ENCODE measurements at regions not wholly inside any gene's neighbourhood (a gene's known extent, or its start where the extent isn't known, plus 50 kb on each side); places are given as distances from the start of the nearest gene placed in this dataset.

DNA sequence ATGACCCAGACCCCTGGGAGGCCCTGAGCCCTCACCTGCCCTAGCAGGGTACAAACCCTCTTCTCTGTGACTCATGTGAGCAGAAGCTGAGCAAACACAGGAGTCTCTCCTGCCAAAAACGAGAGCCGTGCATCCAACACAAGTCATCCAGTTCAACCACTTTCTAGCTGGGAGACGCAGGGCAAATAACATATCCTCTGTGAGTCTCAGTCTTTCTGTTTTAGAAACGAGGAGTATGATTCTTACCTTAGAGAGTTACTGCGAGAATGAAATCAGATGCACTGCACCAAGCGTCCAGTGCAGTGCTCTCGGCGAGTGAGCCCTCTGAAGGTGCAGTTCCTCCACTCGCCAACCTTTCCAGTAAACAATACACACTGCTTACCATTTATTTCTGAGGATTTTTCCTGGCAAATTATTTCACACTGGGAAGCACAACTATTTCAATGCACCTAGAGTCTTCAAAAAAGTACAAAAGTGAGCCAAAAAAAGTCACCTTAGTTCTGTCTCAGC, 331.8 kb upstream of the MYT1L start:
- Mint-ChIP-seq H3K27ac (no peak overlapping the region), H3K4me3 (no peak overlapping the region), H3K9me3 (peaks cover 8% of the 10 kb centered on the region), H3K36me3 (ENCODE audit: low read depth) (no peaks in the 10 kb centered on the region), H3K27me3 (no peaks in the 10 kb centered on the region), H3K4me1 (ENCODE audit: low read depth) (peaks cover under 1% of the 10 kb centered on the region)
- Histone ChIP-seq H3K36me3 (ENCODE audit: insufficient read depth, low read length) (no peaks in the 10 kb centered on the region), H3K27ac (ENCODE audit: low read depth in 1 of 2, low read length in 2 of 2) (no peak overlapping the region), H3K4me1 (ENCODE audit: insufficient read depth, low read length) (no peaks in the 10 kb centered on the region), H3K9me3 (ENCODE audit: control insufficient read depth in 1 of 2, insufficient read depth in 1 of 2, low read length in 2 of 2) (peaks cover 8 to 24% of the 10 kb centered on the region in 2 experiments), H3K4me3 (ENCODE audit: low read length) (no peak overlapping the region), H3K27me3 (ENCODE audit: control insufficient read depth in 1 of 2, insufficient read depth in 2 of 2, low read length in 2 of 2) (no peaks in the 10 kb centered on the region)
- intact Hi-C loops (cut with DNase I, micrococcal nuclease), result no loop called here
- no peak for ATAC-seq (ENCODE audit: poor library complexity)
- TF ChIP-seq, protein P1, sequence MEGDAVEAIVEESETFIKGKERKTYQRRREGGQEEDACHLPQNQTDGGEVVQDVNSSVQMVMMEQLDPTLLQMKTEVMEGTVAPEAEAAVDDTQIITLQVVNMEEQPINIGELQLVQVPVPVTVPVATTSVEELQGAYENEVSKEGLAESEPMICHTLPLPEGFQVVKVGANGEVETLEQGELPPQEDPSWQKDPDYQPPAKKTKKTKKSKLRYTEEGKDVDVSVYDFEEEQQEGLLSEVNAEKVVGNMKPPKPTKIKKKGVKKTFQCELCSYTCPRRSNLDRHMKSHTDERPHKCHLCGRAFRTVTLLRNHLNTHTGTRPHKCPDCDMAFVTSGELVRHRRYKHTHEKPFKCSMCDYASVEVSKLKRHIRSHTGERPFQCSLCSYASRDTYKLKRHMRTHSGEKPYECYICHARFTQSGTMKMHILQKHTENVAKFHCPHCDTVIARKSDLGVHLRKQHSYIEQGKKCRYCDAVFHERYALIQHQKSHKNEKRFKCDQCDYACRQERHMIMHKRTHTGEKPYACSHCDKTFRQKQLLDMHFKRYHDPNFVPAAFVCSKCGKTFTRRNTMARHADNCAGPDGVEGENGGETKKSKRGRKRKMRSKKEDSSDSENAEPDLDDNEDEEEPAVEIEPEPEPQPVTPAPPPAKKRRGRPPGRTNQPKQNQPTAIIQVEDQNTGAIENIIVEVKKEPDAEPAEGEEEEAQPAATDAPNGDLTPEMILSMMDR (IDR thresholded peaks at IDR 0.05), result no peak
- DNase-seq, result no peak
- CTCF ChIA-PET, result no interaction called here
- POLR2A ChIA-PET, result no interaction called here

DNA sequence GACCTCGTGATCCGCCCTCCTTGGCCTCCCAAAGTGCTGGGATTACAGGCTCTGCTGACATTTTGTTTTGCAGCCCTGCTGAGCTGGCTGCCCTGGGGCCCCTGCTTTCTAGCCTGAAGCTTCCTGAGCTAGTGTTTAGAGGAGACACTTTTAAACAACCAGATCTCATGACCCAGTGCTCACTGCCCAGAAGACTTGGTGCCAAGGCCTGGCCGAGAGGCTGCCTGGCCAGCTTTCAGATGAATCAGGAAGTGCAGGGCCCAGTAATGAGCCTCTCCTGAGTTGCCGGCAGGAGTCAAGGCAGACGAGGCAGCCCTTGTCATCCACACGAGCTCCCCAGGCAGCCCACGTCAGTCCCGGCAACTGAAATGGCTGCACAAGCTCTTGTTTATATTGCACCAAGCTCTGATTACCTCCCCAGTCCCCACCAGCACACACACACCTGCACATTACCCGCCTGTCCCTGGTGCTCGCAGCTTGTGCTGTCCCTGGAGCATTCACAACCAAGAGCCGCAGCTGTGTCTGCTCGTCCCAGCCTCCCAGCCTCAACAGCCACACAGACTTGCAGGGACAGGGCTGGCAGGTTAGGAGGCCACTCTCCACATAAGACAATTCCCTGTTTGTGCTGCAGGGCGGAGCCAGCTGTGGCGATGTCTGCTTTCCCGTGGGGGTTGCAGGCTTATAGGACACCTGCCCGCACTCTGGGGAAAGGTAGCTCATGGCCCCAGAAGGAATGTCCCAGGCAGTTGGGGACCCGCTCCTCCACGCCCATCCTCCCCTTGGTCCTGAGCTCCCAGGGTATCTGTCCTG, 331.2 kb upstream of the MYT1L start:
- POLR2A ChIA-PET, result no interaction called here
- no peaks in the 10 kb centered on the region for H3K27me3 Mint-ChIP-seq
- TF ChIP-seq, protein P1 (IDR thresholded peaks at IDR 0.05), result no peak
- H3K9me3 ChIP-seq (ENCODE audit: control insufficient read depth in 1 of 2, insufficient read depth in 1 of 2, low read length in 2 of 2), result peaks cover 8 to 24% of the 10 kb centered on the region in 2 experiments
- peaks cover 5% of the 10 kb centered on the region for H3K4me1 Mint-ChIP-seq (ENCODE audit: low read depth)
- no peak overlapping the region for H3K4me3 Mint-ChIP-seq
- H3K27ac ChIP-seq (ENCODE audit: low read depth in 1 of 2, low read length in 2 of 2), result no peak overlapping the region
- H3K36me3 ChIP-seq (ENCODE audit: insufficient read depth, low read length), result no peaks in the 10 kb centered on the region
- H3K36me3 Mint-ChIP-seq (ENCODE audit: low read depth), result no peaks in the 10 kb centered on the region
- intact Hi-C loops (cut with DNase I, micrococcal nuclease), result no loop called here
- H3K27ac Mint-ChIP-seq, result no peak overlapping the region
- H3K9me3 Mint-ChIP-seq, result peaks cover 8% of the 10 kb centered on the region
- no peak for DNase-seq
- ATAC-seq (ENCODE audit: poor library complexity), result no peak
- H3K4me1 ChIP-seq (ENCODE audit: insufficient read depth, low read length), result peaks cover 4% of the 10 kb centered on the region
- H3K4me3 ChIP-seq (ENCODE audit: low read length), result no peak overlapping the region
- no peaks in the 10 kb centered on the region for H3K27me3 ChIP-seq (ENCODE audit: control insufficient read depth in 1 of 2, insufficient read depth in 2 of 2, low read length in 2 of 2)
- CTCF ChIA-PET, result no interaction called here

DNA sequence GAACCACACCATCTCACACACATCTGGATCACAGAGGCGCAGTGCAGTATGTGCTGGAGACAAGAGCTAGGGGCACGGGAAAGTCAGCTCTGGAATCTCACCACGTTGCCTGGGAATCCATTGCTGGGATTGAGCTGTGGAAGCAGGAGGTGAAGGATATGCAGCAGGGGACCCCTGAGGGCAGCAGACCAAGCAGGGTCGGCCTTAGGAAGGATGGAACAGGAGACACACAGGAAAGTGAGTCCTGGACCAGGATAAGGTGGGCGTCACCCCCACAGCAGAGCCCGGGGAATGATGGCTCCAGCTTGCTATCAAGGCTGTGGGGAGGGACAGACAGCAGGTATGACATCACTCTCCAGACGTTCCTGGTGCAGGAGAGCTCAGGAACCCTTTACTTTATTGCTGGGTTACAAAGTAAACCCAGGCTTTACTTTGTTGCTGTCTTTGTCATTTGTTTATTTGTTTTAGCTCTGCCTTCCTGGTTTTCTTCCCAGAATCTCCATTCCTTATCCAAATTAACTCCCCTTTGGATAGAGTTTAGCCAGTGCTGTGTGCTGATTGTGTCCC, 329.8 kb upstream of the MYT1L start:
- Histone ChIP-seq H3K4me1 (ENCODE audit: insufficient read depth, low read length) (peaks cover 7% of the 10 kb centered on the region), H3K4me3 (ENCODE audit: low read length) (no peak overlapping the region), H3K27ac (ENCODE audit: low read depth in 1 of 2, low read length in 2 of 2) (no peak overlapping the region), H3K36me3 (ENCODE audit: insufficient read depth, low read length) (no peaks in the 10 kb centered on the region), H3K9me3 (ENCODE audit: control insufficient read depth in 1 of 2, insufficient read depth in 1 of 2, low read length in 2 of 2) (peaks cover 8 to 27% of the 10 kb centered on the region in 2 experiments), H3K27me3 (ENCODE audit: control insufficient read depth in 1 of 2, insufficient read depth in 2 of 2, low read length in 2 of 2) (no peaks in the 10 kb centered on the region)
- Mint-ChIP-seq H3K4me1 (ENCODE audit: low read depth) (peaks cover 11% of the 10 kb centered on the region), H3K27ac (no peak overlapping the region), H3K4me3 (no peak overlapping the region), H3K36me3 (ENCODE audit: low read depth) (no peaks in the 10 kb centered on the region), H3K27me3 (no peaks in the 10 kb centered on the region), H3K9me3 (peaks cover 8% of the 10 kb centered on the region)
- ChIA-PET CTCF (no interaction called here), POLR2A (no interaction called here)
- no peak for ATAC-seq (ENCODE audit: poor library complexity)
- TF ChIP-seq, protein P1 (IDR thresholded peaks at IDR 0.05), result no peak
- intact Hi-C loops (cut with DNase I, micrococcal nuclease), result no loop called here
- no peak for DNase-seq

Measured in CD4-positive, alpha-beta T cell (primary cell).